ENCODE measurements at regions not wholly inside any gene's neighbourhood (a gene's known extent, or its start where the extent isn't known, plus 50 kb on each side); places are given as distances from the start of the nearest gene placed in this dataset.

GRCh38 chr4:141890279-141890678 lies 253.9 kb downstream of the IL15 start (continued):
- TF ChIP-seq ZNF282 (CRISPR knock-in tag; IDR thresholded peaks at IDR 0.05) (no peak), ZNF436 (CRISPR knock-in tag; IDR thresholded peaks at IDR 0.05) (no peak), TEAD4 (IDR thresholded peaks at IDR 0.05; ENCODE audit: low read length) (no peak), TEAD4 (CRISPR knock-in tag; IDR thresholded peaks at IDR 0.05; ENCODE audit: borderline replicate concordance) (no peak), LEF1 (IDR thresholded peaks at IDR 0.05) (no peak), CBFA2T3 (IDR thresholded peaks at IDR 0.05) (peak; percentile 71), FOS (IDR thresholded peaks at IDR 0.05; ENCODE audit: extremely low read depth, insufficient read length) (no peak), ZNF780A (CRISPR knock-in tag; IDR thresholded peaks at IDR 0.05) (no peak), SP1 (CRISPR knock-in tag; IDR thresholded peaks at IDR 0.05) (no peak)

GRCh38 chr4:141891260-141892120 lies 255.1 kb downstream of the IL15 start:
- BruUV-seq (replicated peaks): no TSS peak
- ATAC-seq (peak; percentile 64), FAIRE-seq (no peak), DNase-seq (ENCODE audit: extremely low read depth in 1 of 4, low spot score in 3 of 4) (no peak)
- Histone ChIP-seq H3K27me3 (ENCODE audit: control insufficient read depth in 2 of 2, insufficient read depth in 2 of 2, low read length in 2 of 2) (no peaks in the 10 kb centered on the region), H3K4me1 (replicated peaks in 1 of 2; ENCODE audit: control insufficient read depth in 2 of 2, insufficient read depth in 2 of 2, low read length in 2 of 2) (no peaks in the 10 kb centered on the region), H3K27ac (ENCODE audit: extremely low read depth, low read depth, low read length) (peak overlapping the region; percentile 20; the same call in 2 of the 3 replicates), H3K4me2 (ENCODE audit: insufficient read depth, low read length) (no peak overlapping the region), H2AFZ (ENCODE audit: low read depth, low read length) (peak overlapping the region; percentile 80), H3K4me3 (no peak overlapping the region), H3K9me1 (ENCODE audit: control insufficient read depth, insufficient read depth, low read length) (no peaks in the 10 kb centered on the region), H3K79me2 (ENCODE audit: control insufficient read depth, insufficient read depth, low read length) (no peaks in the 10 kb centered on the region), H3K36me3 (ENCODE audit: control insufficient read depth, insufficient read depth, low read length) (no peaks in the 10 kb centered on the region), H3K9me3 (replicated peaks; ENCODE audit: control insufficient read depth, insufficient read depth, low read depth, low read length) (no peaks in the 10 kb centered on the region), H4K20me1 (replicated peaks; ENCODE audit: control insufficient read depth, insufficient read depth, low read length) (no peaks in the 10 kb centered on the region), H3K9ac (ENCODE audit: insufficient read depth in 1 of 2, low read depth in 2 of 2, low read length in 2 of 2) (no peak overlapping the region)
- intact Hi-C loops (cut with micrococcal nuclease) (no loop called here), in situ Hi-C loops (cut with MboI) (no loop called here)
- ChIA-PET POLR2A (interaction anchor here (1.2 kb wide), 1 partner anchor 74 kb away, joined by 3 read pairs; no protein-coding TSS in a partner anchor), CTCF (ENCODE audit: low intra/inter-chr PET ratio) (interaction anchor here (0.7 kb wide), 1 partner anchor 841 kb away, joined by 3 read pairs; no protein-coding TSS in a partner anchor)
- 16% methylated on average over 7 of the region's 7 CpGs for WGBS (ENCODE audit: insufficient coverage, low coverage, missing lambda C conversion rate)
- no peak for TF ChIP-seq ZBTB1 (CRISPR knock-in tag; IDR thresholded peaks at IDR 0.05; ENCODE audit: borderline replicate concordance, low read depth)
- no peak for TF ChIP-seq ZNF165 (CRISPR knock-in tag; IDR thresholded peaks at IDR 0.05; ENCODE audit: borderline replicate concordance)
- TF ChIP-seq ZNF140 (CRISPR knock-in tag; IDR thresholded peaks at IDR 0.05): no peak
- TF ChIP-seq FOXP4 (CRISPR knock-in tag; IDR thresholded peaks at IDR 0.05; ENCODE audit: borderline replicate concordance): no peak
- no peak for TF ChIP-seq ZKSCAN8 (CRISPR knock-in tag; IDR thresholded peaks at IDR 0.05)
- no peak for TF ChIP-seq KLF10 (CRISPR knock-in tag; IDR thresholded peaks at IDR 0.05)
- TF ChIP-seq ATF6 (CRISPR knock-in tag; IDR thresholded peaks at IDR 0.05): no peak
- TF ChIP-seq ZNF133 (CRISPR knock-in tag; IDR thresholded peaks at IDR 0.05): no peak
- TF ChIP-seq MLX (CRISPR knock-in tag; conservative IDR thresholded peaks at IDR 0.05): no peak

Measured in K562 (cell line).